ENCODE measurements at regions not wholly inside any gene's neighbourhood (a gene's known extent, or its start where the extent isn't known, plus 50 kb on each side); places are given as distances from the start of the nearest gene placed in this dataset.

DNA sequence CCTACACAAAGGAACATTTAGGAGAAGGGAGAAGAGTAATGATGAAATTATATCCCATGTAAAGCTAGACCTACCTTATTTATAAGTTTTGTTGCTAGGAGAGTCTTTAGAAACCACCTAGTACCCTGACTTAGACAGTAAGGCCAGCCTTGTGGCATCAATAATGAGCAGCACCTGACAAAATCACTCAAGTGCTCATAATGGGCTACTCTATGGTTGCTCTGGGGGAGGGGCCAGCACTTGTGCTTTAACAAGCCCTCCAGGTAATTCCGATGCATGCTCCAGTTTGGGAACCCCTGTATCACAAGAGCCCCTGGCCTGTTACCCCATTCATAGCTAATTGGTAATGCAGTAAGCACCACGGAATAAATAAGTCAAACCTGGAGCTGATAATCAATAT lies 102.9 kb upstream of the ALK start (continued):
- TF ChIP-seq ZNF318 (CRISPR knock-in tag; IDR thresholded peaks at IDR 0.05), result no peak

DNA sequence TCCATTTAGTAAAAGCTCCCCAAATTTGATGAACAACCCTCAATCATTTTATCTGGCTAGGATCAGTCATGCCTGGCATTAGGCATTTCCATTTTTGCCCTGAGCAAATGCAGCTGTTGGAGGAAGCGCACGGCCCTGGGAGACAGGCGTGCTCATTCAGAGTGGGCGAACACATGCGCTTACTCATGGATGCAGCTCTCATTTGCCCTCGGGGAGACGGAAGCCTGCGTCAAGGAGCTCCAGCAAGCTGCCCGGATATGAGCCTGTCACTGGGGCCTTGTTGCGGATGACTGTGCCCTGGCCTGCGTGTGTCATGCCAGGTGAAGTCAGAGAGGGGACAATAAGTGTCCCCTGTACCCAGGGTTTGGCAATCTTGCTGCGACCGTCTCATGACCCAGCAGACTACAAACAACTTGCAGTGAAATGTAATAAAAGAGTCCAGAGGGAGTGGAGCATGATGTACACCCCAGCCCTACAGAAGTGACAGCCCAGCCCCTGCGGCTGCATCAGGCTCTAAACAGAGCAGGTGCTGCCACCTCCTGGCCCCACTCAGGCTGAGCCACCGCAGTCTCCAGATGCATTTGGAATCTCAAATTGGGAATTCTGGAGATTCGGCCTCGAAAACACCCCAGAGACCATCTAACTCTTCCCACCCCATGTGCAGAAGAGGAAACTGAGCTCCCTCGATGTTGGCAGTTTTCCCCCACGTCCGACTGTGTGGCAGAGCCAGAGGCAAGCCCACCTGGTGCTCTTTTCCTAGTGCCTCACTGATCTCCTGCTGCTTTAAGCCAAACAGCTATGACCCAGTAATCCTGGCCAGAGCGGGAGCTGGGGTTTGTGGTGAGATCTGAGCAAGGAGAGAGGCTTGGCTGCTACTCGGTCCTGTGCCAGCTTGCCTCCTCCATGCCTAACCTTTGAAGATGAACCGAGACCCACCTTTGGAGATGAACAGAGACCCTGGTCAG lies 105.0 kb upstream of the ALK start:
- no peaks in the 10 kb centered on the region for H3K36me3 ChIP-seq (replicated peaks in 1 of 2; ENCODE audit: control insufficient read depth in 1 of 2, insufficient read depth in 2 of 2, low read length in 2 of 2)
- no peaks in the 10 kb centered on the region for H3K4me1 ChIP-seq (ENCODE audit: insufficient read depth, low read length)
- H3K79me2 ChIP-seq (ENCODE audit: insufficient read depth, low read length), result no peaks in the 10 kb centered on the region
- no TSS peak for BruUV-seq (replicated peaks)
- WGBS (ENCODE audit: low lambda C conversion rate), result 31% methylated on average over 20 of the region's 23 CpGs
- H3K27me3 ChIP-seq (ENCODE audit: control insufficient read depth in 1 of 2, insufficient read depth in 2 of 2, low read length in 2 of 2), result peaks cover 2 to 26% of the 10 kb centered on the region in 2 experiments; a peak in 3 of 5 replicates
- in situ Hi-C loops (cut with HindIII; ENCODE audit: extremely low pct_ligation_motif_present, low pct_unique_long_range_greater_than_20kb), result loop anchor here (5.0 kb wide), 1 partner anchor 104 kb away; the partner anchor contains the start of gene ALK
- H2AFZ ChIP-seq (ENCODE audit: low read length), result no peak overlapping the region
- H3K9me3 ChIP-seq (ENCODE audit: low read length), result no peaks in the 10 kb centered on the region
- H3K27ac ChIP-seq (ENCODE audit: extremely low read length, insufficient read depth, low read length), result no peak overlapping the region
- ChIA-PET CTCF (ENCODE audit: low intra/inter-chr PET ratio, low total read pairs) (interaction anchor here (1.4 to 1.5 kb wide), 2 partner anchors 103 to 1067 kb away, joined by 8 to 16 read pairs; no protein-coding TSS in a partner anchor), POLR2A (no interaction called here)
- intact Hi-C loops (cut with micrococcal nuclease; ENCODE audit: unreplicated experiment), result loop anchor here (2.0 kb wide), 1 partner anchor 816 kb away; no protein-coding TSS in a partner anchor
- DNase-seq (ENCODE audit: low spot score) (peak; percentile 13), ATAC-seq (peak; percentile 98), FAIRE-seq (peak; percentile 67)
- no peak overlapping the region for H3K9ac ChIP-seq (ENCODE audit: insufficient read depth, low read depth, low read length)
- no peaks in the 10 kb centered on the region for H4K20me1 ChIP-seq (ENCODE audit: insufficient read depth, low read length)
- no peak overlapping the region for H3K4me3 ChIP-seq (replicated peaks in 1 of 3; ENCODE audit: insufficient read depth in 1 of 3, low read depth in 2 of 3, low read length in 3 of 3)
- no peak overlapping the region for H3K4me2 ChIP-seq (ENCODE audit: low read depth, low read length)
- TF ChIP-seq NFE2 (CRISPR knock-in tag; IDR thresholded peaks at IDR 0.05) (no peak), ZNF263 (CRISPR knock-in tag; IDR thresholded peaks at IDR 0.05) (no peak), GLI4 (CRISPR knock-in tag; IDR thresholded peaks at IDR 0.05; ENCODE audit: borderline replicate concordance) (no peak), ZNF567 (CRISPR knock-in tag; IDR thresholded peaks at IDR 0.05; ENCODE audit: borderline replicate concordance) (no peak), ZNF850 (CRISPR knock-in tag; conservative IDR thresholded peaks at IDR 0.05) (no peak), ZEB1 (IDR thresholded peaks at IDR 0.05; ENCODE audit: insufficient replicate concordance, low read depth) (no peak), STAG1 (CRISPR knock-in tag; IDR thresholded peaks at IDR 0.05) (peak; percentile 81), STAT5B (CRISPR knock-in tag; IDR thresholded peaks at IDR 0.05) (no peak), ZFYVE20 (CRISPR knock-in tag; IDR thresholded peaks at IDR 0.05; ENCODE audit: borderline replicate concordance, low read depth) (no peak), ZNF441 (CRISPR knock-in tag; IDR thresholded peaks at IDR 0.05; ENCODE audit: borderline replicate concordance) (no peak), EP300 (IDR thresholded peaks at IDR 0.05; ENCODE audit: low read depth in 2 of 2, low read length in 2 of 2) (no peak), EP300 (CRISPR knock-in tag; IDR thresholded peaks at IDR 0.05; ENCODE audit: borderline replicate concordance) (no peak), SOX5 (CRISPR knock-in tag; IDR thresholded peaks at IDR 0.05; ENCODE audit: borderline replicate concordance) (no peak)

Data from HepG2 (cell line).